ENCODE measurements at regions not wholly inside any gene's neighbourhood (a gene's known extent, or its start where the extent isn't known, plus 50 kb on each side); places are given as distances from the start of the nearest gene placed in this dataset.

GRCh38 chr7:98679741-98680140, 62.7 kb downstream of the NPTX2 start:
- DNase-seq (ENCODE audit: low spot score) = no peak

GRCh38 chr7:98681511-98681910, 64.4 kb downstream of the NPTX2 start:
- DNase-seq (ENCODE audit: low spot score) = no peak

GRCh38 chr7:98681951-98682350, 64.9 kb downstream of the NPTX2 start:
- DNase-seq (ENCODE audit: low spot score) = no peak

DNA sequence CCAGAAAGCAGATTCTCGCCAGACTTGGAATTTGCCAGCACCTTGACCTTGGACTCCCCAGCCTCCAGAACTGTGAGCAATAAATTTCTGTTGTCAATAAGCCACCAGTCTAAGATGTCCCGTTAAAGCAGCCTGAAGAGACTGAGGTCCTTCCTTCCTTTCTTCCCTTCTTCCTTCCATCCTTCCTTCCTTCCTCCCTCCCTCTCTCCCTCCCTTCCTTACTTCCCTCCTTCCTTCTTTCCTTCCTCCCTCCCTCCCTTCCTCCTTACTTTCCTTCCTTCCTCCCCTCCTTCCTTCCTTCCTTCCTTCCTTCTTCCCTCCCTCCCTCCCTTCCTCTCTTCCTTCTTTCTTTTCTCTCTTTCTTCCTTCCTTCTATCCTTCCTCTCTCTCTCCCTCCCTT, 66.4 kb downstream of the NPTX2 start:
- no peak for DNase-seq (ENCODE audit: low spot score)

GRCh38 chr7:98685541-98685940, 68.5 kb downstream of the NPTX2 start:
- DNase-seq (ENCODE audit: low spot score) = no peak

DNA sequence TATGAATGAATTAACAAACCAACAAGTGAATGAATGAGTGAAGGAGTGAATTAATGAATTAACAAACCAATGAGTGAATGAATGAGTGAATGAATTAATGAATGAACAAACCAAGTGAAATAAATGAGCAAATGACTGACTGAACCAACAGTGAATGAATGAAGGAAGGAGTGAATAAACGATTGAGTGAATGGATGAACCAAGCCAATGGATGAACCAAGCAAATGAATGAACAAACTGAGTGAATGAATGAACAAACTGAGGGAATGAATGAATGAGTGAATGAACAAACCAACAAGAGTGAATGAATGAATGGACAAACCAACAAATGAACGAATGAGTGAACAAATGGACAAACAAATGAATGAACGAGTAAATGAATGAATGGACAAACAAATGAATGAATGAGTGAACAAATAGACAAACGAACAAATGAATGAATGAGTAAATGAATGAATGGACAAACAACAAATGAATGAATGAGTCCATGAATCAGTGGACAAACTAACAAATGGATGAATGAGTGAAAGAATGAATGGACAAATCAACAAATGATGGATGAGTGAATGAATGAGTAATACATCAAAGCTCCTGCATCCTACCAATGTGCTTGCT, 69.5 kb downstream of the NPTX2 start:
- no peak for DNase-seq (ENCODE audit: low spot score)

DNA sequence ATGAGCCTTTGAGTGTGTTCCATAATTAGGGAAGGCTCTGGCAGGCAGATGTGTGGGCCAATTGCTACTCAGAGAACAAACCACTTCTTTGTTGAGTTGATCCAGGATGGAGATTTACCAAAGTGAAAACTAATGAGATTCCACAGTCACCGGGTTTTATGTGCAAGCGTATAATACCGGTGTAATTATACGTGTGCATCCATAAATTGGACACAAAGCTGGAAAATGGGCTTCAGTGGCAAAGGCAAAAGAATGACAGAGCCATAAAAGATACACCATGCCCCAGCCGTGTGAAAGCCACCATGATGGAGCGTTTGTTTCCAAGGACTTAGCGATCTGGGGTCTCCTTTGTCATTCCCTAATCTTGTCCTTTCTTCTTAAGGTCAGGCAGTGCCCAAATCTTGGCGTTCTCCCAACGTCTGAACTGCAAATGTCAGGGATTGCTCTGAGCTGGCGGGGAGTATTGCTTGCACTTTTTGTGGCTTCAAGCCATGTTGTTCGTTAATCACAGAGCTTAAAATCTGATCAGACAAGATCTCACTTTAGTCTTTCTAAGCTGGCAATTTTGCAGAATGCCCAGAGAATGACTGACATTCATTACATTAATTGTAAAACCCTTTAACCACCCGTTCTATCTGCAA, 70.1 kb downstream of the NPTX2 start:
- peak; percentile 3 for DNase-seq (ENCODE audit: low spot score)

DNA sequence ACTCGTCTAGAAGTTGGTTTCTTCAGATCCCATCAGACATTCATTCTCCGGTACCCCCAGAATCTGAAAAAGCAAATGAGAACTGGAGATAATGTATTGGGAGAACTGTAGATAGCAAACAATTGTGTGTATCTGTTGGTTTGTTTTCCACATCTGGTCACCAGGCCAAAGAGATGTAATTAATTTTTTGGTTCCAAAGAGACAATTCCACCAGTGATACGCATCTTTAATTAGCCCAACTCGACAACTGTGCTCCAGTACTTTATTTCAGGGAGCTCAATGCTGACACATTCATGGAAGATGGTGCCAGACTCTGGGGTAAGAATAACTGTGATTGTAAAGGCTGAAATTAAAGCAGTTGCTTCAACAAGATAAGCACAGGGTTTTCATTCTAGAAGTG, 74.5 kb downstream of the NPTX2 start:
- DNase-seq (ENCODE audit: low spot score) = no peak

GRCh38 chr7:98697083-98697482, 80.0 kb downstream of the NPTX2 start:
- DNase-seq (ENCODE audit: low spot score) = no peak

DNA sequence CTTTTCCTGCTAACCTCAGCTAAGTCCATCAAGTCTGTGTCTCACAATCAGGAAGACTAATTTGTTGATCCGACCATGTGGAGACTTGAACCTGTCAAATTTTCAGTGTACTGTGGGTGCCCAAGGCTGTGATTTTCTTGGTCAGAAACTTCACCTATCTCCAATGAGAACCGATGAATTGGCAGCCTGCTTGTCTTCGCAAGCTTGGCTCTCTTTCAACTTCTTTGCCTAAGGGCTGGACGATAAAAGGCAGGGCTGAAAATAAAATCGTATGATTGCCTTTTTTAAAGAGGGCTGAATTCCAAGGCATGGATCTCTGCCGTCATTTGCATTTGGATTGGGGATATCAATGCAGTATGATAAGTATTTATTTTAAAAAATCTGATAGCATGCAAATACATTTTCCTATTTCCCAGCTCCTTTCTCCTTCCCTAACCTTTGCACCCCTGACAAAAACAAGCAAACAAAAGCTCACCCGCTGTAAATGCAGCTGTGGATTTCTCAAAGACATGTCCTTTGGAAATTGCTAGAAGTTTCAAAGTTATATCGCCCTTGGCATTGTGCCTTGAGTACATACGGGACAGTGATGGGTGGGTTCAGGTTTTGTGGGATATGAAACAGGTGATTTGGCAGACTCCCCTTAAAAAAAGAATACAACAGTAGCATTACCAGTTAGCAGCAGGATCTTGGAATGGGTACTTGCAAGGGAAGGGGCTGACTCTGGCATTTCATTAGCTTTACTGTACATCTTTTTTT, 80.6 kb downstream of the NPTX2 start:
- DNase-seq (ENCODE audit: low spot score) = no peak

GRCh38 chr7:98698976-98699375, 81.9 kb downstream of the NPTX2 start:
- DNase-seq (ENCODE audit: low spot score) = no peak

GRCh38 chr7:98700533-98700932, 83.4 kb downstream of the NPTX2 start:
- DNase-seq (ENCODE audit: low spot score) = no peak

DNA sequence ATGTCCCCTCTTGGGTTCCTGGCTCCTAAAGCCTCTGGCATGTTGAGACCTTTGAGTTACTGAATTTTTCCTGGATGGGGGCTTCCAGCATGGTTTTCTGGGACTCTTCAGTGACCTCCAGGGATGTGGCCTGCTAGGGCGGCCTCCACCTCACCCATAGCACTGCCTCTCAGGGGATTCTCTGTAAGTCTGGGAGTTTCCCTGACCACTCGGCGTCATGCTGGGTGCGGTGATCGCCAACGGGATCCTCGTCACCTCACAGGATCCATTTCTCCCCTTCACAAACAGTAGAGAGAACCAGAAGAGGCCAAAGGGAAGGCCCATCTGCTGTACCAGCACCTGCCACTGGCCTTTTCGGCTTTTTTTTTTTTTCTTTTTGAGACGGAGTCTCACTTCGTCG, 84.3 kb downstream of the NPTX2 start:
- DNase-seq (ENCODE audit: low spot score) = no peak

GRCh38 chr7:98702021-98702420, 84.9 kb downstream of the NPTX2 start:
- DNase-seq (ENCODE audit: low spot score) = no peak

DNA sequence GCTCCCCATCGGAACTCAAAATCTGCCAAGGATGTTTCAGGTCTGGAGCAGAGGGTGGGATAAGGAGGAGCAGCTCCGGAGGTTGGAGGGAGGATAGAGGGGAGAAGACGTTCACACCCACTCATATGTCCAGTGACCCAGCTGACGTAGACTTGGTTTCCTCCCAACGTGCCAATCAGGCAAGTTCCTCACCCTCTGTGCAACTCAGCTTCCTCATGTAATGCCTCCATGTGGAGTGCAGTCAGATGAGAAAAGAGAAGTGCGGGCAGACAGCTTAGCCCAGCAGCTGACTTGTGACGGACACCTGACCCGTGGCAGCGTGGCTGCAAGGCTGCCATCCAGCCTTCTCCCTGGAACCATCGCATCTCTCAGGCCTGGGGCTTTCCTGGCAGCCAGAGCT, 86.8 kb downstream of the NPTX2 start:
- no peak for DNase-seq (ENCODE audit: low spot score)

GRCh38 chr7:98705626-98706025, 88.5 kb downstream of the NPTX2 start:
- DNase-seq (ENCODE audit: low spot score) = no peak

DNA sequence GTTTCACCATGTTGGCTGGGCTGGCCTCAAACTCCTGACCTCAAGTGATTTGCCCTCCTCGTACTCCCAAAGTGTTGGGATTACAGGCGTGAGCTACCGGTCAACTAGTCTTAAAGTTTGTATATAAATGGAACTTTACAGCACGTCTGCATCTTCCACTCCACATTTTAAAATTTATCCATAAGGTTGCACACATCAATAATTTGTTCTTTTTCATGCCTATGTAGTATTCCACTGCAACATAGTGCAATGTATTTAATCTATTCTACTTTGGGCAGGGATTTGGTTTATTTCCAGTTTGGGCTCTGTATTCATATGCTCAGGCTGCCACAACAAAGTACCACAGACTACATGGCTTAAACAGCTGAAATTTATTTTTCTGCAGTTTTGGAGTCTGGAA, 90.0 kb downstream of the NPTX2 start:
- DNase-seq (ENCODE audit: low spot score) = no peak

DNA sequence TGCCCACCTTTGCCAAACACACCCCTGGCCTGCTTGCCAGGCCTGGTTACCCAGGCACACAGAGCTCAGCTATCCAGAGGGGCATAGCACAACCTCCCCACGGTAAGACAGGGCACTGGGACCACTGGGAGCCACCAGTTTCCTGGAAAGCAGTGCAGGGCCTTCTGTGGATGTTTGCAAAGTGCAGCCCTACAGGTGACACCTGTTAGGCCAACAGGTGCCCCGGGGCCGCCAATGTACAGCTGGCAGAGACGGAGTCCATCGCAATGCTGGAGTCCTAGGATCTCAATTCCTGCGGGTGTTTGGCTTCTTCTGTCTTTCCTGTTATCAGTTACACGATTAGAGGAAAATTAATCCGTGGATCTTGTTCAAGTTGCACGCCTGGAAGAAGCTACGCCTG, 94.9 kb downstream of the NPTX2 start:
- DNase-seq (ENCODE audit: low spot score) = no peak

DNA sequence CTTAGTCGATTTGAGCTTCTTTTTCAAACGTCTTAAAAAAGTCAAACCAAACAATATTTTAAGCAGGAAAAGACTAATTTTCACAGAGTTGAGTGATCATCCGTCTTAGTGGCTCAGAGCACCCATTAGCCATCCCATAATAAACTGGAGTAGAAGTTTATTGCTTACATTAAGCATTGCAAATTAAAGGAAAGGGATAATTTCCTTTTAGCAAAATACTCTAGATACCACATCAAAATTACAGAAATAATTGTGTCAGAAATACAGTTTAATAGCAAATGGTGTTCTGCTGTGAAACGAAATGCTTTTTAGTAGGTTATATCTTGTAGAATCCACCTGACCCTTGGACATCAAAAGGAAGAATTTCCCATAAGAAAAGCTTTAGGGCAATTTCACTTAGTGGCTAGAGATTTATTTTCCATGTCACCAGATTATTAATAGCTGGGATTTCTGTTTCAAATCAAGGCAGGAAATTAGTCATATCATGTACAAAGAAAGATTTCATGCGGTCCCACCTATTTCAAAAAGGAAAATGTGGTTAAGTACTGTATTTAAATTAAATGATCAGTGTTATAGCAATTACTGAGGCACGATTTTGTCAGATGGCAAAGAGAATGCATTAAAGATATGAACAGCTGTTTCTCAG, 96.2 kb downstream of the NPTX2 start:
- DNase-seq (ENCODE audit: low spot score) = no peak

DNA sequence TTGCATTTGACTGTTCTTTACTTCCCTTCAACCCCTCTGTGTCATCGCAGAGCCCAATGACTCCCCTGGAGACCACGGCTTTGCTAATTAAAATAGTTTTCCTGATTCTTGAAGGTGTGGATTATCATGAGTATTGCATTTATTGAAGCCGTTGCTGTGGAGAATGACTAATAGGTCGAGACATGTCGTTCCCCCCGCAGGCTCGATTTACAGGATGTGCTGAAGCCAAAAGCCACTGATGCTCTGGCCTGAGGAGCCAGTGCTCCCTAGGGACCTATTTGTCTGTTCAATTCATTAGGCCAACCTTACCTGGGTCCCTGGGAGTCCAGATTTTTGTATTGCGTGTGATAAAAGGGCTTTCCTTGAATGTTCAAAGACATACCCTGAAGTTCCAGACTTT, 102.3 kb downstream of the NPTX2 start:
- no peak for DNase-seq (ENCODE audit: low spot score)

DNA sequence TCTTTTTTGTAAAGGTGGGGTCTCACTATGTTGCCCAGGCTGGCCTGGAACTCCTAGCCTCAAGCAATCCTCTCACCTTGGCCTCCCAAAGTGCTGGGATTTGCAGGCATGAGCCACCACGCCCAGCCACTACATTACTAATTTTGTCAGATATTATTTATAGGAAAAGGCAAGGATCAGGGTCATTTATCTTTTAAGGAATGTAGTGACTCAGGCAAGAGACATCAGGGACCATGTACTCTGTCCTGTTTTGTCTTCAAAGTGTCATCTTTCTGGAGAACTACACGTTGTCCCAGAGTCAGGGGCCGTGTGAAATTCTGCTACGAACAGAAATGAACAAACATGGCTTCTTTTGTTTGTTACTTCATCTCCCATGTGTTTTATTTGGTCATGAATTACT, 105.3 kb downstream of the NPTX2 start:
- no peak for DNase-seq (ENCODE audit: low spot score)

DNA sequence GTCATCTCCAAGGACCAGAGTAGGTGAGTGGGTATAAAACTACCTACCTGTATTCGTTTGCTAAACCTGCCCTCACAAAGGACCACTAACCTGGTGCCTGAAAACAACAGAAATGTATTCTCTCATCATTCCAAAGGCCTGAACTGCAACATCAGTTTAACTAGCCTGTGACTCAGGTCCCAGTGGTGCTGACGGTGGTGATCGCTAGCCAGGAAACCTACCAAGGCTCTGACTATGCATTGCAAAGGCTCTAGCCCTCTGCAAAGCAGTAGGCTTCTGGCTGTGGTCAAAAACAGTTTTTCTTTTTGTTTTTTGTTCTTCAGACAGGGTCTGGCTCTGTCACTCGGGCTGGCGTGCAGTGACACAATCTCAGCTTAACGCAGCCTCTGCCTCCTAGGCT, 107.5 kb downstream of the NPTX2 start:
- DNase-seq (ENCODE audit: low spot score) = no peak

- no peak for DNase-seq (ENCODE audit: low spot score)
Measured at GRCh38 chr7:98727146-98727709, 110.1 kb downstream of the NPTX2 start.

All from globus pallidus (tissue), 1 donor.